ENCODE measurements at regions not wholly inside any gene's neighbourhood (a gene's known extent, or its start where the extent isn't known, plus 50 kb on each side); places are given as distances from the start of the nearest gene placed in this dataset.

DNA sequence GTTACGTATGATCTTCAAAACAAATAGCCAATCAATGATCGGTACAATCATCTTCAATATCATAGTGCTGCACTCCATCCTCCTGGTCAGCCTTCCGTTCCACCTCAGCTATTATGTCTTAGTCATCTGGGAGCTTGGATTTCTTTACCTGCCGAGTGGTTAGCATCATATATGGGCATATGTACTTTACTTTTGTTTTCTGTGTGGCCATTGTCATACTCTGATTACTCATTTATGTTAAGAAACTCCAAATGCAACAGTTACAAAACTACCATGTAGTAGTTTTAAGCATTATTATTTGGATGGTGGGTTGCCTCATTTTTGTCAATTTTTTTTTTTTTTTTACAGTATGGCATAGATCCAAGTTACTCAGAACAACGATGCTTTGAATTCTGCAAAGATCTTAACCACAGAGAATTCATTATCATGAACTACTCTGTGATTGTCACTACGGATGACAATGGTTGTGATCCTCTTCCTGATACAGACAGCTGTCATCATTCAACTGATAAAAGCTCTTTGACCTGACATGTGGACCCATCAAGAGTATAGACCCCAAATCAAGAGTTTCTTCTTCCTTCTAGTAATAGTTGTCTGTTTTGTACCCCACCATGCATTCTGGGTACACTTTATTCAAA is 52.1 kb upstream of the NME8 start:
- H3K4me2 ChIP-seq (ENCODE audit: low read length): no peak overlapping the region
- H3K27ac ChIP-seq (ENCODE audit: low read length): no peak overlapping the region
- H3K27me3 ChIP-seq (ENCODE audit: insufficient read depth, low read depth, low read length): no peaks in the 10 kb centered on the region
- H3F3A ChIP-seq (ENCODE audit: insufficient read depth, low read length, poor library complexity, severe bottlenecking): no peaks in the 10 kb centered on the region
- no peaks in the 10 kb centered on the region for H3K36me3 ChIP-seq (ENCODE audit: insufficient read depth, low read length)
- no peak overlapping the region for H3K4me3 ChIP-seq (ENCODE audit: low read length)
- no peaks in the 10 kb centered on the region for H3K79me2 ChIP-seq (replicated peaks; ENCODE audit: insufficient read depth, low read length)
- no peak for TF ChIP-seq TAF1 (IDR thresholded peaks at IDR 0.05; ENCODE audit: low read depth)
- peak; percentile 60 for TF ChIP-seq EP300 (conservative IDR thresholded peaks at IDR 0.05; ENCODE audit: poor library complexity, severe bottlenecking)
- TF ChIP-seq, protein P1, sequence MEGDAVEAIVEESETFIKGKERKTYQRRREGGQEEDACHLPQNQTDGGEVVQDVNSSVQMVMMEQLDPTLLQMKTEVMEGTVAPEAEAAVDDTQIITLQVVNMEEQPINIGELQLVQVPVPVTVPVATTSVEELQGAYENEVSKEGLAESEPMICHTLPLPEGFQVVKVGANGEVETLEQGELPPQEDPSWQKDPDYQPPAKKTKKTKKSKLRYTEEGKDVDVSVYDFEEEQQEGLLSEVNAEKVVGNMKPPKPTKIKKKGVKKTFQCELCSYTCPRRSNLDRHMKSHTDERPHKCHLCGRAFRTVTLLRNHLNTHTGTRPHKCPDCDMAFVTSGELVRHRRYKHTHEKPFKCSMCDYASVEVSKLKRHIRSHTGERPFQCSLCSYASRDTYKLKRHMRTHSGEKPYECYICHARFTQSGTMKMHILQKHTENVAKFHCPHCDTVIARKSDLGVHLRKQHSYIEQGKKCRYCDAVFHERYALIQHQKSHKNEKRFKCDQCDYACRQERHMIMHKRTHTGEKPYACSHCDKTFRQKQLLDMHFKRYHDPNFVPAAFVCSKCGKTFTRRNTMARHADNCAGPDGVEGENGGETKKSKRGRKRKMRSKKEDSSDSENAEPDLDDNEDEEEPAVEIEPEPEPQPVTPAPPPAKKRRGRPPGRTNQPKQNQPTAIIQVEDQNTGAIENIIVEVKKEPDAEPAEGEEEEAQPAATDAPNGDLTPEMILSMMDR (IDR thresholded peaks at IDR 0.05; ENCODE audit: poor library complexity, severe bottlenecking): no peak
- H2AFZ ChIP-seq (ENCODE audit: low read depth, low read length): no peak overlapping the region
- H4K20me1 ChIP-seq (ENCODE audit: insufficient read depth): no peaks in the 10 kb centered on the region
- no peaks in the 10 kb centered on the region for H3K9me2 ChIP-seq (ENCODE audit: insufficient read depth, low read length)
- no peaks in the 10 kb centered on the region for H3K9me3 ChIP-seq (ENCODE audit: low read length)
- H3K9ac ChIP-seq (ENCODE audit: low read length): no peak overlapping the region
